MM.1S (cell line): ENCODE measurements at regions not wholly inside any gene's neighbourhood (a gene's known extent, or its start where the extent isn't known, plus 50 kb on each side); places are given as distances from the start of the nearest gene placed in this dataset.

ENCODE experiments used
- DNase-seq: peaks from one replicate; pipeline ENCODE4 v3.0.0-alpha.2; 2015
- H2AFZ ChIP-seq: fragments of 300-600 bp; sonication (generic); 2 replicates; pipeline ENCODE4 v1.6.0; 2016; ENCODE audit warnings: antibody characterized with exemption, low read length
- H3F3A ChIP-seq: fragments of 300-600 bp; sonication (generic); 2 replicates; pipeline ENCODE4 v1.6.1; 2016; ENCODE audit warnings: mild to moderate bottlenecking, antibody characterized with exemption, low read length, moderate library complexity, mixed read lengths; ENCODE audit not compliant: insufficient read depth
- H3K27ac ChIP-seq: fragments of 300-600 bp; sonication (generic); 2 replicates; pipeline ENCODE4 v1.5.1; 2016; ENCODE audit warnings: mild to moderate bottlenecking, low read length
- H3K27me3 ChIP-seq: fragments of 300-600 bp; sonication (generic); replicated peaks from 2 replicates; pipeline ENCODE4 v1.6.0; 2016; ENCODE audit warnings: low read length; ENCODE audit not compliant: insufficient read depth
- H3K36me3 ChIP-seq: fragments of 300-600 bp; sonication (generic); replicated peaks from 2 replicates; pipeline ENCODE4 v1.6.1; 2016; ENCODE audit warnings: mild to moderate bottlenecking, low read length, mixed read lengths; ENCODE audit not compliant: insufficient read depth
- H3K4me1 ChIP-seq: fragments of 300-600 bp; sonication (generic); 2 replicates; pipeline ENCODE4 v1.6.1; 2016; ENCODE audit warnings: low read length, mixed read lengths
- H3K4me2 ChIP-seq: fragments of 300-600 bp; sonication (generic); 2 replicates; pipeline ENCODE4 v1.6.0; 2016; ENCODE audit warnings: low read depth, low read length
- H3K4me3 ChIP-seq: fragments of 300-600 bp; sonication (generic); 2 replicates; pipeline ENCODE4 v1.5.1; 2016; ENCODE audit warnings: low read length, mixed read lengths
- H3K79me2 ChIP-seq: fragments of 300-600 bp; sonication (generic); 2 replicates; pipeline ENCODE4 v1.6.1; 2016; ENCODE audit warnings: mixed run types, low read length, mixed read lengths
- H3K9ac ChIP-seq: fragments of 300-600 bp; sonication (generic); 2 replicates; pipeline ENCODE4 v1.6.1; 2016; ENCODE audit warnings: low read length, mixed read lengths
- H3K9me2 ChIP-seq: fragments of 300-600 bp; sonication (generic); replicated peaks from 2 replicates; pipeline ENCODE4 v1.6.1; 2016; ENCODE audit warnings: mild to moderate bottlenecking, low read length, mixed read lengths; ENCODE audit not compliant: insufficient read depth
- H3K9me3 ChIP-seq: fragments of 300-600 bp; sonication (generic); replicated peaks from 2 replicates; pipeline ENCODE4 v1.6.1; 2016; ENCODE audit warnings: mild to moderate bottlenecking, low read length, mixed read lengths; ENCODE audit not compliant: insufficient read depth
- H4K20me1 ChIP-seq: fragments of 300-600 bp; sonication (generic); 2 replicates; pipeline ENCODE4 v1.6.1; 2016; ENCODE audit warnings: mild to moderate bottlenecking, low read length, moderate library complexity, mixed read lengths; ENCODE audit not compliant: insufficient read depth
- EZH2 ChIP-seq: fragments of 300-600 bp; sonication (generic); optimal IDR thresholded peaks from 2 replicates; pipeline ENCODE3; 2017; ENCODE audit warnings: low read depth, mild to moderate bottlenecking, antibody characterized with exemption, low read length, mixed read lengths
- EZH2phosphoT487 ChIP-seq: fragments of 300-600 bp; sonication (generic); IDR thresholded peaks from 2 replicates; pipeline ENCODE4 v1.6.1; 2018; ENCODE audit warnings: antibody characterized with exemption, low read length
- TF ChIP-seq, protein P1 (sequence below): fragments of 300-600 bp; sonication (generic); IDR thresholded peaks from 2 replicates; pipeline ENCODE4 v1.5.1; 2016; ENCODE audit warnings: antibody characterized with exemption, low read length, mixed read lengths

DNA sequence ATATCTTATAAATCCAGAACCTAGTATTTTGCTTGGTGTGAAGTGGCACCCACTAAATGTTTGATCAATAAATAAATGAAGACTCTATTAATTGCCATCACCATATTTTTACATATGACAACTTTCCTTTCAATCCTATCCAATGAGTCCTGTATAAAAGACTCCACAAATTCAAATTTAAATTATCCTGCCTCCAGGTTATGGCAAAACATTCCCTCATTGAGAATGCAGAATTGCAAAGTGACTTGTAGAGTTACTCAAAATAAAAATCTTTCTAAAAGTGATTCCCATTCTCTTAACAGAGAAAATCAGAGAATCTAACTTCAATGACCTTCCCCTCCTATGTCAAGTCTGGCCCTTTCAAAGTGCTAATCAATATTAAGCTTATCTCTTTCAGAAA is 236.8 kb downstream of the GRB14 start:
- no peak overlapping the region for H3K9ac ChIP-seq
- H3K36me3 ChIP-seq, result no peaks in the 10 kb centered on the region
- no peak overlapping the region for H3K4me2 ChIP-seq
- H3K79me2 ChIP-seq, result no peaks in the 10 kb centered on the region
- no peaks in the 10 kb centered on the region for H3K9me3 ChIP-seq
- H2AFZ ChIP-seq, result no peak overlapping the region
- H3K4me3 ChIP-seq, result no peak overlapping the region
- no peak for DNase-seq
- no peak overlapping the region for H3K27ac ChIP-seq
- no peaks in the 10 kb centered on the region for H3K9me2 ChIP-seq
- H3K27me3 ChIP-seq, result no peaks in the 10 kb centered on the region
- H3K4me1 ChIP-seq, result peaks cover 15% of the 10 kb centered on the region
- no peak for TF ChIP-seq EZH2
- TF ChIP-seq, protein P1, sequence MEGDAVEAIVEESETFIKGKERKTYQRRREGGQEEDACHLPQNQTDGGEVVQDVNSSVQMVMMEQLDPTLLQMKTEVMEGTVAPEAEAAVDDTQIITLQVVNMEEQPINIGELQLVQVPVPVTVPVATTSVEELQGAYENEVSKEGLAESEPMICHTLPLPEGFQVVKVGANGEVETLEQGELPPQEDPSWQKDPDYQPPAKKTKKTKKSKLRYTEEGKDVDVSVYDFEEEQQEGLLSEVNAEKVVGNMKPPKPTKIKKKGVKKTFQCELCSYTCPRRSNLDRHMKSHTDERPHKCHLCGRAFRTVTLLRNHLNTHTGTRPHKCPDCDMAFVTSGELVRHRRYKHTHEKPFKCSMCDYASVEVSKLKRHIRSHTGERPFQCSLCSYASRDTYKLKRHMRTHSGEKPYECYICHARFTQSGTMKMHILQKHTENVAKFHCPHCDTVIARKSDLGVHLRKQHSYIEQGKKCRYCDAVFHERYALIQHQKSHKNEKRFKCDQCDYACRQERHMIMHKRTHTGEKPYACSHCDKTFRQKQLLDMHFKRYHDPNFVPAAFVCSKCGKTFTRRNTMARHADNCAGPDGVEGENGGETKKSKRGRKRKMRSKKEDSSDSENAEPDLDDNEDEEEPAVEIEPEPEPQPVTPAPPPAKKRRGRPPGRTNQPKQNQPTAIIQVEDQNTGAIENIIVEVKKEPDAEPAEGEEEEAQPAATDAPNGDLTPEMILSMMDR, result no peak
- no peak for TF ChIP-seq EZH2phosphoT487
- H3F3A ChIP-seq, result peaks cover 10% of the 10 kb centered on the region; the same call in 1 of the 2 replicates
- no peaks in the 10 kb centered on the region for H4K20me1 ChIP-seq

GRCh38 chr2:164371916-164372315 is 249.4 kb downstream of the GRB14 start:
- Histone ChIP-seq H3K9me2 (no peaks in the 10 kb centered on the region), H3K4me1 (no peaks in the 10 kb centered on the region), H3K9ac (no peak overlapping the region), H3K4me3 (no peak overlapping the region), H3F3A (no peaks in the 10 kb centered on the region), H3K79me2 (no peaks in the 10 kb centered on the region), H3K4me2 (no peak overlapping the region), H3K27ac (no peak overlapping the region), H4K20me1 (no peaks in the 10 kb centered on the region), H3K27me3 (no peaks in the 10 kb centered on the region), H2AFZ (no peak overlapping the region), H3K36me3 (no peaks in the 10 kb centered on the region), H3K9me3 (no peaks in the 10 kb centered on the region)
- TF ChIP-seq EZH2phosphoT487 (no peak), EZH2 (no peak)
- TF ChIP-seq, protein P1, result no peak
- no peak for DNase-seq

DNA sequence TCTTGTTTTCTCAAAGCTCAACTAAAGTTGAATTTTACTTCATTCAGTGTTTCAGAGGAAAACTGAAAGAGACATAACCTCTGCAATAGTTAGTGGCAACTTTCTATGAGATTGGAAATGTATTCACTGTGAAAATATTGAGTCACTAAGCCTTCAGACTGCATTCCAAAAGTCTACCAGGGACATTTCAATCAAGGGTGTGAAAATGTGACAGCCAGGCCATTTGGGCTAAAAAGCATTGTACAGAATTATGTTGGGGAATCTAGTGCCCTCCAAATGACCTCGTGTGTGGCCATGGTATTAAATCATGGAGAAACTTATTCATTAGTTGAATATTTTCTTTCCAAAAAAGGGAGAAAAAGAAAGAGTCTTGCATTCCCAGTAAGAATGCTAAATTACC is 251.9 kb downstream of the GRB14 start:
- Histone ChIP-seq H3K36me3 (no peaks in the 10 kb centered on the region), H4K20me1 (no peaks in the 10 kb centered on the region), H2AFZ (no peak overlapping the region), H3K9ac (no peak overlapping the region), H3K4me3 (no peak overlapping the region), H3K4me2 (no peak overlapping the region), H3F3A (no peaks in the 10 kb centered on the region), H3K9me3 (no peaks in the 10 kb centered on the region), H3K27ac (no peak overlapping the region), H3K27me3 (no peaks in the 10 kb centered on the region), H3K9me2 (no peaks in the 10 kb centered on the region), H3K4me1 (no peaks in the 10 kb centered on the region), H3K79me2 (no peaks in the 10 kb centered on the region)
- no peak for DNase-seq
- TF ChIP-seq, protein P1, result no peak
- TF ChIP-seq EZH2phosphoT487, result no peak
- no peak for TF ChIP-seq EZH2
